ENCODE measurements at regions not wholly inside any gene's neighbourhood (a gene's known extent, or its start where the extent isn't known, plus 50 kb on each side); places are given as distances from the start of the nearest gene placed in this dataset.
"Not testable (repeated sequence)": the region's sequence is repeated elsewhere in the genome, so short reads cannot be mapped to it uniquely, and the experiment has no call there.

- not testable (repeated sequence) for TF ChIP-seq CTCF (IDR thresholded peaks at IDR 0.05); ZFX (IDR thresholded peaks at IDR 0.05; ENCODE audit: borderline replicate concordance)
Measured at GRCh38 chr2:111517721-111518053, 366.3 kb downstream of the ANAPC1 start.

All from 22Rv1 (cell line).